K562 (cell line): ENCODE measurements at regions not wholly inside any gene's neighbourhood (a gene's known extent, or its start where the extent isn't known, plus 50 kb on each side); places are given as distances from the start of the nearest gene placed in this dataset.

Experiments
- ATAC-seq: fragments of 200-7000 bp; cut with Tn5 transposase; 3 replicates; pipeline ENCODE4 v1.9.1; 2020; ENCODE audit warnings: moderate library complexity
- BruUV-seq: library from RNA; stranded (reverse); fragments of 400-500 nt; replicated peaks from 2 replicates; lab custom pipeline; 2021; lab: Mats Ljungman, UMichigan
- CTCF ChIA-PET: fragments of 300-600 bp; formaldehyde crosslinking; extraction: SDS; loops from one replicate; lab custom pipeline; 2021; ENCODE audit warnings: low intra/inter-chr PET ratio; lab: Yijun Ruan, JAX
- POLR2A ChIA-PET: fragments of 300-600, 350-650 bp; sonication (Branson Sonifier 250); formaldehyde crosslinking; extraction: SDS; loops from one replicate; lab custom pipeline; 2021; ENCODE audit warnings: antibody characterized with exemption, inconsistent platforms; lab: Yijun Ruan, JAX
- DNase-seq, 4 experiments: peaks; one replicate each; pipeline versions ENCODE4 v3.0.0 to v3.0.0-alpha.2; 2011 to 2018; ENCODE audit warnings: low spot score in 3 of 4, mixed read lengths in 3 of 4; ENCODE audit errors: extremely low read depth in 1 of 4
- FAIRE-seq: peaks from 2 replicates; lab custom pipeline; 2011; peaks lifted over from hg19 to GRCh38; lab: Jason Lieb, UNC
- H2AFZ ChIP-seq: 2 replicates; pipeline ENCODE4 v1.6.0; 2011; ENCODE audit warnings: low read depth, low read length, control low read depth, inconsistent platforms
- H3K27ac ChIP-seq: fragments of 200-600 bp; 3 replicates; pipeline ENCODE4 v1.8.0; 2011; ENCODE audit warnings: low read depth, mild to moderate bottlenecking, control low read depth, inconsistent platforms, low read length, moderate library complexity, mixed read lengths; ENCODE audit errors: extremely low read depth
- H3K27me3 ChIP-seq, 2 experiments: fragments of 300-600 bp in 1 of 2; 2 replicates in 1 of 2; 3 replicates in 1 of 2; pipeline versions ENCODE4 v1.6.0 to v1.8.0; 2011; ENCODE audit warnings: inconsistent platforms in 2 of 2, low read length in 2 of 2, mild to moderate bottlenecking in 1 of 2, mixed read lengths in 1 of 2, moderate library complexity in 1 of 2; ENCODE audit not compliant: control insufficient read depth in 2 of 2, insufficient read depth in 2 of 2
- H3K36me3 ChIP-seq: fragments of 300-600 bp; 3 replicates; pipeline ENCODE4 v1.8.0; 2011; ENCODE audit warnings: mild to moderate bottlenecking, low read length, inconsistent platforms; ENCODE audit not compliant: control insufficient read depth, insufficient read depth
- H3K4me1 ChIP-seq, 2 experiments: fragments of 200-600 bp in 1 of 2; replicated peaks in 1 of 2; 2 replicates in 1 of 2; 3 replicates in 1 of 2; pipeline versions ENCODE4 v1.5.1 to v1.8.0; 2011; ENCODE audit warnings: inconsistent platforms in 2 of 2, low read length in 2 of 2, mild to moderate bottlenecking in 1 of 2, mixed read lengths in 1 of 2, moderate library complexity in 1 of 2; ENCODE audit not compliant: control insufficient read depth in 2 of 2, insufficient read depth in 2 of 2
- H3K4me2 ChIP-seq: 2 replicates; pipeline ENCODE4 v1.6.1; 2011; ENCODE audit warnings: low read length, control low read depth, inconsistent platforms, mixed read lengths; ENCODE audit not compliant: insufficient read depth
- H3K4me3 ChIP-seq: fragments of 200-600 bp; sonication (generic), shearing (Covaris generic); 2 replicates; pipeline ENCODE4 v1.5.1; 2016; ENCODE audit warnings: control low read depth, inconsistent platforms
- H3K79me2 ChIP-seq: fragments of 200-600 bp; 3 replicates; pipeline ENCODE4 v1.8.0; 2011; ENCODE audit warnings: low read length, inconsistent platforms; ENCODE audit not compliant: control insufficient read depth, insufficient read depth
- H3K9ac ChIP-seq, 2 experiments: 2 replicates each; pipeline versions ENCODE4 v1.6.0 to v1.6.1; 2011; ENCODE audit warnings: low read depth in 2 of 2, low read length in 2 of 2, control low read depth in 1 of 2, inconsistent platforms in 1 of 2, mild to moderate bottlenecking in 1 of 2, mixed read lengths in 1 of 2; ENCODE audit not compliant: insufficient read depth in 1 of 2
- H3K9me1 ChIP-seq: one replicate; pipeline ENCODE4 v1.6.0; 2011; ENCODE audit warnings: inconsistent platforms, mild to moderate bottlenecking, low read length, moderate library complexity; ENCODE audit not compliant: control insufficient read depth, insufficient read depth
- H3K9me3 ChIP-seq: replicated peaks from 2 replicates; pipeline ENCODE4 v1.5.1; 2011; ENCODE audit warnings: low read depth, low read length, inconsistent platforms; ENCODE audit not compliant: control insufficient read depth, insufficient read depth
- H4K20me1 ChIP-seq: replicated peaks from 2 replicates; pipeline ENCODE4 v1.6.1; 2011; ENCODE audit warnings: low read length, inconsistent platforms, mixed read lengths; ENCODE audit not compliant: control insufficient read depth, insufficient read depth
- ARID3A ChIP-seq: IDR thresholded peaks from 2 replicates; pipeline ENCODE4 v1.6.1; 2012; ENCODE audit warnings: low read depth, low read length, improper control_type of control experiment, borderline replicate concordance
- NFYB ChIP-seq: IDR thresholded peaks from 2 replicates; pipeline ENCODE4 v1.6.1; 2011; ENCODE audit warnings: mild to moderate bottlenecking, moderate library complexity; ENCODE audit not compliant: insufficient read length; ENCODE audit errors: extremely low read depth
- PKNOX1 ChIP-seq: fragments of 450-650 bp; IDR thresholded peaks from 2 replicates; pipeline ENCODE4 v1.6.1; 2016
- RBM17 ChIP-seq: fragments of 200-400 bp; formaldehyde crosslinking; IDR thresholded peaks from 2 replicates; pipeline ENCODE4 v1.6.1; 2017; ENCODE audit warnings: low read depth, mild to moderate bottlenecking, low read length, borderline replicate concordance
- SMARCC2 ChIP-seq: fragments of 450-650 bp; IDR thresholded peaks from 2 replicates; pipeline ENCODE4 v1.6.1; 2017; ENCODE audit warnings: antibody characterized with exemption, moderate library complexity, mild to moderate bottlenecking, low read depth
- UBTF ChIP-seq, 2 experiments: IDR thresholded peaks; 2 replicates each; pipeline ENCODE4 v1.6.1; 2012; ENCODE audit warnings: improper control_type of control experiment in 2 of 2, low read depth in 2 of 2, low read length in 2 of 2, borderline replicate concordance in 1 of 2
- ZNF274 ChIP-seq: IDR thresholded peaks from 2 replicates; pipeline ENCODE4 v1.6.1; 2011; ENCODE audit warnings: low read depth, mild to moderate bottlenecking, low read length, moderate library complexity, borderline replicate concordance
- WGBS: fragments of 100-300 bp; shearing (Covaris generic); methylation state at CpG from one replicate; pipeline ENCODE4 v1.1.6; 2016; ENCODE audit warnings: low coverage, mixed read lengths; ENCODE audit not compliant: insufficient coverage; ENCODE audit errors: missing lambda C conversion rate; 5-methylcytosine and 5-hydroxymethylcytosine counted together
- in situ Hi-C: fragments of 300-500 bp; cut with MboI; formaldehyde crosslinking; loops from 4 replicates; pipeline ENCODE4 v1.15.0; 2018; ENCODE audit warnings: inconsistent platforms, mixed read lengths
- intact Hi-C: fragments of 100-400 bp; cut with micrococcal nuclease; formaldehyde crosslinking; loops from 2 replicates; pipeline ENCODE4 v1.14.2; 2022

- ChIA-PET CTCF (no interaction called here), POLR2A (interaction anchor here (0.6 to 0.7 kb wide), 2 partner anchors 203 to 1687 kb away, joined by 3 read pairs; no protein-coding TSS in a partner anchor)
- no peaks in the 10 kb centered on the region for H3K36me3 ChIP-seq
- no peaks in the 10 kb centered on the region for H3K9me3 ChIP-seq
- no peak overlapping the region for H3K9ac ChIP-seq
- 0% methylated on average over 15 of the region's 15 CpGs for WGBS
- TF ChIP-seq SMARCC2 (no peak), UBTF (IDR thresholded peaks at IDR 0.05; ENCODE audit: borderline replicate concordance in 1 of 2, low read depth in 2 of 2, low read length in 2 of 2) (no peak), PKNOX1 (no peak), ARID3A (no peak), NFYB (no peak), ZNF274 (no peak), RBM17 (no peak)
- FAIRE-seq (no peak), DNase-seq (no peak), ATAC-seq (no peak)
- no peaks in the 10 kb centered on the region for H3K79me2 ChIP-seq
- H3K4me3 ChIP-seq, result no peak overlapping the region
- H3K27ac ChIP-seq, result no peak overlapping the region
- H3K9me1 ChIP-seq, result no peaks in the 10 kb centered on the region
- H3K4me2 ChIP-seq, result no peak overlapping the region
- no peak overlapping the region for H2AFZ ChIP-seq
- intact Hi-C loops, result no loop called here
- in situ Hi-C loops, result no loop called here
- no peaks in the 10 kb centered on the region for H4K20me1 ChIP-seq
- no peaks in the 10 kb centered on the region for H3K27me3 ChIP-seq
- BruUV-seq, result no TSS peak
- H3K4me1 ChIP-seq, result no peaks in the 10 kb centered on the region
Measured at GRCh38 chr20:5432030-5432429, 115.3 kb upstream of the PROKR2 start.
